D721Med (cell line): ENCODE measurements at regions not wholly inside any gene's neighbourhood (a gene's known extent, or its start where the extent isn't known, plus 50 kb on each side); places are given as distances from the start of the nearest gene placed in this dataset.

Source experiments
- DNase-seq: peaks from one replicate; pipeline ENCODE4 v3.0.0; 2011; ENCODE audit warnings: low spot score; ENCODE audit not compliant: insufficient read length
- FAIRE-seq: peaks from 2 replicates; lab custom pipeline; 2011; peaks lifted over from hg19 to GRCh38; lab: Jason Lieb, UNC
- TF ChIP-seq, protein P1 (sequence below): IDR thresholded peaks from 2 replicates; pipeline ENCODE4 v1.5.1; 2012; ENCODE audit warnings: mild to moderate bottlenecking, control low read depth; ENCODE audit not compliant: insufficient read depth; ENCODE audit errors: missing control alignments

DNA sequence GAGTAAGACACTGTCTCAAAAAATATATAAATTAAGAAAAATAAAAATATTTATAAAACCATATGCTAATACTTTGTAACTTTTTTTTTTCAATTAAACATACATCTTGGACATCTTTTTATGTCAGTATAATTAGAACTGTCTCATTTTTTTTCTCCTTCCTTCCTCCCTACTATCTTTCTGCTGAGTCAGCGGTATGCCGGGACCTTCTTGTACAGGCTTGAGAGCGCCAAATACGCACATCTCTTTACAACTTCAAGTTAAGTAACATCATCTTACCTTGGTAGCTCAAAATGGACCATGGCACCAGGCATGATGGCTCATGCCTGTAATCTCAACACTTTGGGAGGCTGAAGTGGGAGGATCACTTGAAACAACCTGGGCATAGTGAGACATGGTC, 153.4 kb downstream of the FAM161A start:
- TF ChIP-seq, protein P1, sequence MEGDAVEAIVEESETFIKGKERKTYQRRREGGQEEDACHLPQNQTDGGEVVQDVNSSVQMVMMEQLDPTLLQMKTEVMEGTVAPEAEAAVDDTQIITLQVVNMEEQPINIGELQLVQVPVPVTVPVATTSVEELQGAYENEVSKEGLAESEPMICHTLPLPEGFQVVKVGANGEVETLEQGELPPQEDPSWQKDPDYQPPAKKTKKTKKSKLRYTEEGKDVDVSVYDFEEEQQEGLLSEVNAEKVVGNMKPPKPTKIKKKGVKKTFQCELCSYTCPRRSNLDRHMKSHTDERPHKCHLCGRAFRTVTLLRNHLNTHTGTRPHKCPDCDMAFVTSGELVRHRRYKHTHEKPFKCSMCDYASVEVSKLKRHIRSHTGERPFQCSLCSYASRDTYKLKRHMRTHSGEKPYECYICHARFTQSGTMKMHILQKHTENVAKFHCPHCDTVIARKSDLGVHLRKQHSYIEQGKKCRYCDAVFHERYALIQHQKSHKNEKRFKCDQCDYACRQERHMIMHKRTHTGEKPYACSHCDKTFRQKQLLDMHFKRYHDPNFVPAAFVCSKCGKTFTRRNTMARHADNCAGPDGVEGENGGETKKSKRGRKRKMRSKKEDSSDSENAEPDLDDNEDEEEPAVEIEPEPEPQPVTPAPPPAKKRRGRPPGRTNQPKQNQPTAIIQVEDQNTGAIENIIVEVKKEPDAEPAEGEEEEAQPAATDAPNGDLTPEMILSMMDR: no peak
- FAIRE-seq (no peak), DNase-seq (no peak)

DNA sequence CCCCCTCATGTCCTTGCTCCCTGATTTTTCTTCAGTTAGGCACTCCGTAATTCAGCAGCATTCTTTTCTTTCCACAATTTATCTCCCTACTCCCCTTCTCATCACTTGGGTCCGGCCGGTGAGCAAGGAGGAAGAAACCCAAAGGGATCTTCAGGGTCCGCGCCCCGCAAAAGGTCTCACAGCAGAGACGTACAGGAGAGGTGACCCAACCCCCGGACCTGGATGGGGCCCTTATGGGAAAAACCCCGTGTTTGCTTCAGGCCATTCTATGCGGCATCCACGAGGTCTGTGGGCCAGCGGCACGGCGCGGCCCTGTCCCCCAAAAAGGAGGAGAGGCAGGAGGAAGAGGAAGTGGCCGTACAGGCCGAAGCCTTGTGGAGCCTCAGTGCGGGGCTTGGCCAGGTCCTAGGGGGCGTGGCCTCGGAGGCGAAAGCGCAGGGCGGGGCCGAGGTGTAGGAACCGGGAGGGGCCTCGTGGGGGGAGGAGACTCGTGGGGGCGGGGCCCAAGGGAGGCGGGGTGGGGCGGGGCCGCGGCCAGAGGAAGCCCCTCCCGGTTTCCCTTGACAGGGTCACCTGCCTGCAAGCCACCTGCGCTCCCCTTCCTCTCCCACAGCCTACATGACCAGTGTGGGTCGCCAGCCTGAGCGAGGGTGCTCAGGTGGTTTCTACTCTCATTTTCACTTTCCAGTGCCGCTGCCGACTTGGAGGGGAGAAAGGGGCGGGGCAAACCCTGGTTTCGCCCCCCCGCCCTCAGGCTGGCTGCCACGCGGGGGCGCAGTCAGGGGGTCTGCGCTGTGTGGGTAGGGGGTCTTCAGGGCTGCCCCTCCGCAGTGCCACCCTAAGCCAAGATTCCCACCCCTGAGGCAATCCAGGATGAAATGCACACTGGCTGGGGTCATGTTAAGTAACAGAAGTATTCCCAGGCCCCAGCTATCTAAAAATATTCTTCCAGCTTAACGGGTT, 156.4 kb upstream of the XPO1 start:
- DNase-seq (peak; percentile 25), FAIRE-seq (no peak)
- TF ChIP-seq, protein P1: peak; percentile 30

DNA sequence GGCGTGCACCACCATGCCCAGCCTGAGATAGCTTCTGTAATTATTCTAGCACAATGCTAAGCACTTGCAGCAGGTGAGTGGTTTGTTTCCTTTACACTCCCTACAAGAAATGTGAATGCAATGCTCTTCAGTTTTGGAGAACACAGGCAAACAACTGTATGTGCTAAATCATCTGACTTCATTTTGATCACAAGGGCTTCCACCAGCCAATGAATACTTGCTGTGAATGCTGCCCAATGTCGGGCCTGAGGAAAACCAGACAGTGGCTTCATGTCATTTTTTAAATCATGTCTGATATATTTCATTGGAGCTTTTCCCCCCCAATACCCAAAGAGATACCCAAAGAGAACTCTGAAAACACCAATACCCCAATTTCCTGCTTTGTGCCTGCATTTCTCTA, 155.6 kb upstream of the XPO1 start:
- DNase-seq (no peak), FAIRE-seq (no peak)
- TF ChIP-seq, protein P1: no peak

DNA sequence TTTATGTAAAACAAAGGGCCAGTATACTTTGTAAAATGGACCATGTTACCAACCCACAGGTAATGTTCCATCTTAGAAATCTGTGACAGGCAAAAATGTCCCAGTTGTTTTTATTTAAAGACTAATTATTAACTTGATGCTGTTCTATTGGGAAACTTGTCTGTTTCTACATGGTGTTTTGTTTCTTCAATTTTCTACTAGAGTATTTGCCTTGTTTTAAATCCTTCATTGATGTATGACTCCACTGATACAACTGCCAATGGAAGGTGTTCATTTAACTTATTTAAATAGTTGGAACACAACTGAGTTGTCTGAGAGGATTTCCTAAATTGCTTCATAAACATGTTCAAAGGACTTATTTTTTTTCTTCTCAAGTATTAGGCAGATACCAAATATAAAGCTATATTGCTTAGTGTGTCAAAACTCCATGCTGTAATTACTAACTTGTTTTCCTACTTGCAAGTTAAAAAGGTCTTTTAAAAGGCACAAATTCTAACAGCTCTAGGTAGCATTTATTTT, 152.0 kb upstream of the XPO1 start:
- no peak for DNase-seq
- TF ChIP-seq, protein P1: no peak
- no peak for FAIRE-seq

DNA sequence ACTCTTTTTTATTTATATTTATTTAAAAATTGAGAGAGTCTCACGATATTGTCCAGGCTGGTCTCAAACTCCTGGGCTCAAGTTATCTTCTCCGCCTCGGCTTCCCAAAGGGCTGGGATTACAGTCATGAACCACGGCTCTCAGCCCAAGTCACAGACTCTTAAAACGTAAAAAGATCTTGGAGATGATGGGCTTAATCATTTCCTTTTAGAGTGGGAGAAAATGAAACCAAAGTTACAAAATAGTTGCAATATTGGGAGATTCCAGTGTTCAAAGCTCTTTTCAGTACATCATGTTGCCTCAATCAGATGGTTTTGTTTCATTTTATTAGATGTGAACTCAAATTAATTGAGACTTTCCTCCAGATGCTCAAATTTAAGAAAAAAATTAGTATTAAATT, 151.4 kb upstream of the XPO1 start:
- FAIRE-seq (no peak), DNase-seq (no peak)
- TF ChIP-seq, protein P1: no peak

DNA sequence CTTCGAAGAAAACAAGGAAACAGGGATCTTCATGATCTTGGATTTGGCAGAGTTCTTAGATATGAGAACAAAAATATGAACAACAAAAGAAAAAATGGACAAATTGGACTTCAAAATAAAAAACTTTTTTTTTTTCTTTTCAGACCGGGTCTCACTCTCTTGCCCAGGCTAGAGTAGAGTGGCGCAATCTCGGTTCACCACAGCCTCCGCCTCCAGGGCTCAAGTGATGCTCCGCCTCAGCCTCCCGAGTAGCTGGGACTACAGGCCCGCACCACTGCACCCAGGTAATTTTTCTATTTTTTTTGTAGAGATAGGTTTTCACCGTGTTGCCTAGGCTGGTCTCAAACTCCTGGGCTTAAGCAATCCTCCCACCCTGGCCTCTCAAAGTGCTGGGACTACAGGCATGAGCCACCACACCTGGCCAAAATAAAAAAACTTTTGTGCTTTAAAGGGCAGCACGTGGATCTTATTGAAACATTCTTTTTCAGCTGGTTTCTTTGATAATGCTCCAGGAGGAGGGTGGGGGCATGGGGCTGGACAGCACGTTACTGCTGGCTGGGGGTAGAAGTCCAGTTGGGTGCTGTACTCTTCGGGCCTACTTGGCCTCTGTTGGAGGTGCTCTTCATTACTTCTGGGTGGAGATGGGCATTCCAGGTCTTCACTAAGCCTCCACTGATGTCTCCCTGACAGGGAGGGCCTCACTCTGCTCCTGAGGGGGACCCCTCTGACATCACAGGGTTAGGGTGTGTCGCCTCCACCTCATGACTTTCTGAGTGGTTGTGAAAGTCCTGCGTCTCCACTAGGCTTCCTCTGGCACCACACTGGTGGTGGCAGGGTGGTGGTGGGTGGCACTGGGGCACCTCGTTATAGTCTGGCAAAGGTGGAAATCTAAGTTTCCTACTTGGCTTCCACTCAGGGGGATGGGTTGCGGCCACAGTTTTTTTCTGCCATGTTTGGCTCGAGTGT, 150.5 kb upstream of the XPO1 start:
- no peak for FAIRE-seq
- TF ChIP-seq, protein P1: no peak
- no peak for DNase-seq
